ES-I3 (cell line): ENCODE measurements at regions not wholly inside any gene's neighbourhood (a gene's known extent, or its start where the extent isn't known, plus 50 kb on each side); places are given as distances from the start of the nearest gene placed in this dataset.

ENCODE experiments used
- H3K36me3 ChIP-seq: 2 replicates; pipeline ENCODE4 v1.6.1; 2013; ENCODE audit warnings: mild to moderate bottlenecking, low read length, control low read depth, moderate library complexity; ENCODE audit not compliant: insufficient read depth
- H3K4me1 ChIP-seq: 2 replicates; pipeline ENCODE4 v1.6.1; 2013; ENCODE audit warnings: mild to moderate bottlenecking, control low read depth, low read length; ENCODE audit not compliant: insufficient read depth
- H3K9ac ChIP-seq: 2 replicates; pipeline ENCODE4 v1.6.1; 2013; ENCODE audit warnings: low read depth, mild to moderate bottlenecking, low read length, moderate library complexity
- H3K9me3 ChIP-seq: 2 replicates; pipeline ENCODE4 v1.6.1; 2013; ENCODE audit warnings: mild to moderate bottlenecking, low read length, moderate library complexity; ENCODE audit not compliant: control insufficient read depth, insufficient read depth

DNA sequence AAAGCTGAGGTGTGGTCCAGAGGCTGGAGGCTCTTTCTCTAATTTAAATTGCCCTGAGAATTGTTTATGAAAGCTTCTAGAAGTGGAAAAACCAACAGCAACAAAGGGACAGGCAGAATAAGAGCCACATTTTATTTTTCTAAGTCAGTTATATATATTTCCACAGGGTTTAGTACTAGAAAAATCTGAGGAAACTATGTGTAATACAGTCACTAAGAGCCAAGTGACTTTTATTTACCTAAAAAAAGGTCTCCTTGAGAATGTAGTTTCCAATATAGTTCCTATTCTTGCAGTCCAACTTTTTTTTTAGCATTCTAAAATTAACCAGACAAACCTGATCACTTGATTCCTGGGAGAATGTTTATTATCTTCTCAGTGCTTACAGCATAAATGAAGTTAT lies 296.6 kb upstream of the MYOCD start:
- 0 out of 2 replicates have a peak, but pooled peaks cover 2% of the 10 kb centered on the region for H3K9me3 ChIP-seq
- no peaks in the 10 kb centered on the region for H3K36me3 ChIP-seq
- no peak overlapping the region for H3K9ac ChIP-seq
- no peaks in the 10 kb centered on the region for H3K4me1 ChIP-seq

DNA sequence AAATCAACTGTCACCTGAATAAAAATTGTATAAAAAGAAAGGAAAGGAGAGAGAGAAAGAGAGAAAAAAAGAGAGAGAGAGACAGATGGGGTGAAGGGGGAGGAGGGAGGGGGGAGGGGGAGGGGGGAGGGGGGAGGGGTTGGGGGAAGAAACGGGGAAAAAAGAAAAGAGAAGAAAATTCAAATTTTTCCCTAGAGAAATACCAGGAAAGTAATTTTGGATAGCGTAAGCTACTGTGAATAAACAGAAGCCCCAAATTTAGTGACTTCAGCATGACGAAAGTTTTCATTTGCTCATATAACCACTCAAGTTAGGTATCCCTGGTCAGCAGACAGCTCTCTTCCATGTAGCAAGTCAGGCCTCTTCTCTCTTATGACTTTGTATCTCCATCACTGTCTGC lies 289.4 kb upstream of the MYOCD start:
- H3K9me3 ChIP-seq: 0 out of 2 replicates have a peak, but pooled peaks cover 2% of the 10 kb centered on the region
- no peaks in the 10 kb centered on the region for H3K36me3 ChIP-seq
- no peaks in the 10 kb centered on the region for H3K4me1 ChIP-seq
- H3K9ac ChIP-seq: no peak overlapping the region

DNA sequence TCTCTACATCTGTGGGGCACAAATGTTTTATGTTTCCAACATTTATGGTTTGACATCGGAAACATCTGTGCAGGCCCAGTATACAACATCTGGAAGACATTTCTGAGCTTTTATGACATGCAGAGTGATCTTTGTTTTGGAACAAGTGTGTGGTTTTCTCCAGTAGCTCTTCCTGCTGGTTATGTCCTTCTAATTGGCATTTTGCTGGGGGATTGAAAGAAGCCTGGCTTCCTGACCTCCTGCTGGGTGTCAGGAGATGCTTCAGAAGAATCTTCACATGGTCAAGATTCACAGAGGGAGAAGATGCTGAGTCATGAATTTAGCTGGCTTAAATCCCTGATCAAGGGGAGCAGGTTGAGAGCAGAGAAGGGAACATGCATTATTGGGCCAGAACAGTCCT lies 279.5 kb upstream of the MYOCD start:
- no peaks in the 10 kb centered on the region for H3K4me1 ChIP-seq
- H3K9me3 ChIP-seq: 0 out of 2 replicates have a peak, but pooled peaks cover 3% of the 10 kb centered on the region
- no peak overlapping the region for H3K9ac ChIP-seq
- H3K36me3 ChIP-seq: no peaks in the 10 kb centered on the region

DNA sequence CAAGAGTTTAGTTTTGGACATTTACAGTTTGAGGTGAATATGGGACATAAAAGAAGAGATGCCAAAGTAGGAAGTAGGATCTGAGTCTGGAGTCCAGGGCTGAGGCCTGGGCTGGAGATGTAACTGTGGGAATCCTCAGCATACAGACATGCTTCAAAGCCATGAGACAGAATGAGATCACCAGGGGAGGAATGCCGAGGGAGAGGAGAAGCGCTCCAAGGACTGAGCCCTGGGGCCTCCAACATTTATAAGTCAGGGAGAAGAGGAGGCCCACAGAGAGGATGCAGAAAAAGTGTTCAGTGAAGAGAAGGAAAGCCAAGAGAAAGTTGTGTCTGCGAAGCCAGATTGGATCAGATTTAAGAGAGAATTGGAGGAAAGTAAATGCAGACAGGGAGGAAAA lies 277.5 kb upstream of the MYOCD start:
- no peak overlapping the region for H3K9ac ChIP-seq
- no peaks in the 10 kb centered on the region for H3K9me3 ChIP-seq
- H3K4me1 ChIP-seq: no peaks in the 10 kb centered on the region
- H3K36me3 ChIP-seq: no peaks in the 10 kb centered on the region

DNA sequence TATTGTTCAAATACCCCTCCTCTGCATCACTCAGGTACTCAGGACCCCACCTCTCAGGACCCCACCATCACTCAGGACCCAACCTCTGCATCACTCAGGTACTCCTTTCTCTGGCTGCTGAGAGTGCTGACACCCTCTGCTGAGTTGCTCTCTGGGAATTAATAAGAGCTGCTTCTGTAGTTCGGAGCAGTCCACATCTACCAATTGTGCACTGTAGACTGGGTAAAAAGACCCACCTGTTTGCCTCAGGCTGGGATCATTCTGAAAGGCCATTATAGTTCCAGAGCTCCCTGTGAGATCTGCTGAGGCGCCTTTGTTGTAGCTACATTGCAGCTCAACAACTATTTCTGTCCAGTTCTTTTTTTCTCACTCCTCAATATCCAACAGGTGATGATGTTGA lies 276.3 kb upstream of the MYOCD start:
- H3K9me3 ChIP-seq: no peaks in the 10 kb centered on the region; the same call in 1 of the 2 replicates
- no peaks in the 10 kb centered on the region for H3K4me1 ChIP-seq
- H3K36me3 ChIP-seq: no peaks in the 10 kb centered on the region
- no peak overlapping the region for H3K9ac ChIP-seq

DNA sequence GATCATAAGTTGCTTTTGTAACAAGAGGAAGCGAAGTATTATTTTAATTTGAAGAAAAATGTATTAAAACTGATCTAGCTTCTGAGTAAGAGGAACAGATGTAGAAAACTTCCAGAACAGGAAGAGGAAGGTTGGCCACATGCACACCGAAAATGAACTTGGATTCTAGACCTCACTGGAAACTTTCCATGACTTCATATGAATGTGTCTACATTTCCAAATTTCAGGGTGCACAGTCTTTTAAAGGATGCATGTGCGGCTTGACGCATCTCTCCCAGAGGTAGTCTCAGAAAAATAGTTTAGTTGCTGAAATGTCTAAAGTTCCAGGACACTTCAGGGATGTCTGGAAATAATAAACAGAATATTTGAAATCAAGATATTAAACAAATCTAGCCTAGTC lies 275.1 kb upstream of the MYOCD start:
- no peaks in the 10 kb centered on the region for H3K36me3 ChIP-seq
- no peaks in the 10 kb centered on the region for H3K4me1 ChIP-seq
- no peak overlapping the region for H3K9ac ChIP-seq
- no peaks in the 10 kb centered on the region; the same call in 1 of the 2 replicates for H3K9me3 ChIP-seq

DNA sequence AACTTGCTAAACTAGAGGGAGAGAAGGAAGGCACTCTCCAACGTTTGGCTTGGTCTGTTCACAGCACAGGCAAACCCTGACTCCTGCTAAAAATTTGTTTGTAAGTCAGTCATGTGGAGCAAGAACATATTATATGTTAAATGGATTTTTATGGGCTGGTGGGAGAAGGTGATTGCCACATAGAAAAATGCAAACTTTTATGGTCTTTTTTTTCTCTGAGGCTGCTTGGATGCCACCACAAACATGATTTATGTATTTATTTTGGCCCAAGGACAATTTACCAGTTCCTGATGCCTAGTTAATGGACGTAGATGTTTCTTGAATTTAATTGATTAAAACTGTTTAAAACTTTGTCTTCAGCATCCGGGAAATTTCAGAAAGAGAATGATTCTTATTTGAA lies 274.2 kb upstream of the MYOCD start:
- no peaks in the 10 kb centered on the region; the same call in 1 of the 2 replicates for H3K9me3 ChIP-seq
- H3K4me1 ChIP-seq: no peaks in the 10 kb centered on the region
- no peaks in the 10 kb centered on the region for H3K36me3 ChIP-seq
- H3K9ac ChIP-seq: no peak overlapping the region

DNA sequence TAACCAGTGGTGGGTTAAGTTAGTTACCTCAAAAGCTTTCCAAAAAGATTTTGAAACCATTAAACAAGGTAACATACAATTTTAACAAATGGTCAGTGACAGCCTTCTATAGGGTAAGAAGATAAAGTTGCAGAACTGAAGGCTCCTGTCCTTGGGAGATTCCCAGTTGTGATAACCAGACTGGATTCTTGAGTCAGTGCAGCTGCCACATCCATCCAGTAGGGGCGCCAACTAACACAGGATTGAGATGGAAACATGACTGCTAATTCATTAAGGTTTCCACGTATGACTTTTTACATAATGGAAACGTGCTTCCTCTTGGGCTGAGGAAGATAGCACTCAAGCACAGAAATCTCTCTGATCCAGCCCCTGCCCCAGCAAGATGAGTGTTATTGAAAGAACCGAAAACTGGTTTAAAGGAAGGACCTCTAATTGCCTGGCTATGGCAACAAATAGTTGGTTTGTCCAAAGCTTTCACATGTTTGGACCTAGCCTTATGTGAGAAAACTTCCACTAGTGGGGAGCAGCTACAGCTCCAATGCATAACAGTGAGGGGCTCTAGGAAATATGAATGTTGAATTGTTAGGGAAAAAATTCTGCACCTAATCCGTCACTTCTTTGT lies 269.8 kb upstream of the MYOCD start:
- no peaks in the 10 kb centered on the region for H3K4me1 ChIP-seq
- H3K9me3 ChIP-seq: no peaks in the 10 kb centered on the region; the same call in 1 of the 2 replicates
- H3K9ac ChIP-seq: no peak overlapping the region
- H3K36me3 ChIP-seq: no peaks in the 10 kb centered on the region

DNA sequence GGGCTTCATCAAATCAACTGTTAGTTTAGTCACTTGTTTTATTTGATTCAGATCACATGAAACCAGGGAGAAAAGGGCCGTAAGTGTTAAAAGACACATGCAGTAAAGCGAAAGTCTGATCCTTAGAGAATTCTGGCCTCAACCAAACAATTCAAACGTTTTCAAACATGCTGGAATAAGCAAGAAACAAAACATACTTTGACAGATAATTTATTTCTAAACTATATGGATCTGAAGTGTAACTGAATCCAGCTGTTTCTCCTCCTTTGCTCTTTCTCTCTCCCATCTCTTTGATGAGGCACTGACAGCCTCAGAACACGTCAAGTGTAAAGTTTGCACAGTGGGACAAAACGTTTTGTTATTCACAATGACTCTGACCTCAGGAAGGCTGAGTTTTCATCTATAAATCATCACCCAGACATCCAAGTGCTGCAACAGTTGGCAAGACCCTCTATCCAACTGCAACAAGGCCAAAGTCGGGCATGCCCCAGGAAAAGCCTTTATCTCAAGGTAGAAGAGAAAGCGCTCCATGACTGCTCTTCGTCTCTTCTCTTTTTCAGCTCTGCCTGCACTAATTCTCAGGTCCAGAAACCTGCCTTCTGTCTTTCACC lies 267.1 kb upstream of the MYOCD start:
- no peaks in the 10 kb centered on the region for H3K36me3 ChIP-seq
- H3K9me3 ChIP-seq: no peaks in the 10 kb centered on the region; the same call in 1 of the 2 replicates
- H3K9ac ChIP-seq: no peak overlapping the region
- H3K4me1 ChIP-seq: no peaks in the 10 kb centered on the region

DNA sequence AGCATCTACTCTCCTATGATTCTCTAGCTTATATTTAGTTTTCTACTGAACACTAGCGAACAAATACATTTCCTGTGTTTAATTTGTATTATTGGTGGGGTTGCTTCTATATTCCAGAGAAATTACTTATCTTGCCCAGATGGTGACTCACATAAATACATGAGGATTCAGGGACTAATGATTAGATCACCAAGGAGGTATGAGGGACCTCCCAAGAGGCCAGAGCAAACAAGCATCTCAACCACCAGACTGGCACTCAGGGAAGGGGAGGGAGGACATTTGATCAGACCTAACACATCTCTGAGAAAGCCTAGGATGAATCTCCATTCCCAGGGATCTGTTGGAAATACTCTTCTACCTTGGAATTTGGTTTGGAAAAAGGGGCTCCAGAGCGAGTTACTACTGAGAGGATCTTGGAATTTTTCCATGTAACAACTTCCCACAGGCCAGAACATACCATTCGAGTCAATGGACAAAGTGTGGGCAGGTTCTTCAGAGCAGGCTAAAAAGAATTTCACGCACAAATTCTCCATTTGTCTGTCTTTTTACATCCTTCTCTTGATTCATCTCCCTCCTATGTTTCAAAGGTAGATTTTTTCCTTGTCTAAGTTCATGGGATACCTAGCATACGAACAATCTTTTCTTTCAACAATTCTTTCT lies 262.6 kb upstream of the MYOCD start:
- Histone ChIP-seq H3K36me3 (no peaks in the 10 kb centered on the region), H3K4me1 (peaks cover 6% of the 10 kb centered on the region; the same call in 1 of the 2 replicates), H3K9me3 (no peaks in the 10 kb centered on the region), H3K9ac (no peak overlapping the region)

DNA sequence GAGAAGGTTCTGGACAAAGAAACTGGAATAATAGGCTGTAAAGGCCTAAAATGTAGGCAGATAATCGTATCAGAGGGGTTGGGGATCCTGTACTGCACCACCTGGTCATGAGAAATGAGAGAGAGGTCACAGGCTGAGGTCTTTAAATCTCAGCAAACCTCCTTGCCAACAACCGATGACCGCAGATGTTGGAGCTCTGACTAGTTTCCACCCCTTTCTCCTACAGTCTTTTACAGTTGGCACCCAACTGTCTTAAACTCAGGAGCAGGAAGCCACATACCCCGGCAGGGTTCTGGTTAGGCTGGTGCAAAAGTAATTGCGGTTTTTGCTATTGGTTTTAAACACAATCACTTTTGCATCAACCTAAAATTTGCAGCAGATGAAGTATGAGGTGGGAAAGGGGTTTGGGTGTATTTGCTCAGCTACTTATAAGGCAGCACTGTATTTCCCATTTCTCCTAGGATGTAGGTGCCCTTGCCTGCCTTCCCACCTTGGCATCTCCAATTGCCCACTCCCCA lies 261.8 kb upstream of the MYOCD start:
- Histone ChIP-seq H3K9me3 (no peaks in the 10 kb centered on the region), H3K9ac (no peak overlapping the region), H3K36me3 (no peaks in the 10 kb centered on the region), H3K4me1 (peaks cover 6% of the 10 kb centered on the region; the same call in 1 of the 2 replicates)

DNA sequence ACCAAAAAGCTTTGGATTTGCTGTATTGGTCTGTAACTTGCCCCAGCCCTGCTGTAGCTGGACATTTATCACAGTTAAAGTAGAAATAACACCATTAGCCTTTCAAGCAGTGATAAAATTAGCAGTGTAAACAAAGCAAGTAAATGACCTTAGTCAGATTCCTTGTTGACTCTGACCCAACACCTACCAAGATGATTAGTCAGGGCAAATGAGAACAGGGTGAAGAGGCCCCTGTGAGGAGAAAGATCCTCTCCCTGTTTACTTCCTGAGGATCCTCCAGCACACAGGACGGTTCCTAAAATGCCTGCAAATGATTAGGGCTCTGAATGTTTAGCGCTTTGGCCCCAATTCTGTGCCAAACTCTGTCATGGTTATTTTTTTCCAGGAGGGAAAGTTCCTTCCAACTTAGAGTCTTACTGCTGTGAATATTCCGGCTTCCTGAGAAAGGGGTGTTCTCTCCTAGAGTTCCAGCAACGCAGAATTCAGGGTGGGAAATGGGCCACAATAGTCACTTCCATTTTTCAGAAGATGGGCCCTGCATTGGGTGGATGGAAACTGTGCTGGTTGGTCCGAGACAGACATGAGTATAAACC lies 259.0 kb upstream of the MYOCD start:
- Histone ChIP-seq H3K9ac (no peak overlapping the region), H3K36me3 (no peaks in the 10 kb centered on the region), H3K9me3 (no peaks in the 10 kb centered on the region), H3K4me1 (peaks cover 6% of the 10 kb centered on the region; the same call in 1 of the 2 replicates)

DNA sequence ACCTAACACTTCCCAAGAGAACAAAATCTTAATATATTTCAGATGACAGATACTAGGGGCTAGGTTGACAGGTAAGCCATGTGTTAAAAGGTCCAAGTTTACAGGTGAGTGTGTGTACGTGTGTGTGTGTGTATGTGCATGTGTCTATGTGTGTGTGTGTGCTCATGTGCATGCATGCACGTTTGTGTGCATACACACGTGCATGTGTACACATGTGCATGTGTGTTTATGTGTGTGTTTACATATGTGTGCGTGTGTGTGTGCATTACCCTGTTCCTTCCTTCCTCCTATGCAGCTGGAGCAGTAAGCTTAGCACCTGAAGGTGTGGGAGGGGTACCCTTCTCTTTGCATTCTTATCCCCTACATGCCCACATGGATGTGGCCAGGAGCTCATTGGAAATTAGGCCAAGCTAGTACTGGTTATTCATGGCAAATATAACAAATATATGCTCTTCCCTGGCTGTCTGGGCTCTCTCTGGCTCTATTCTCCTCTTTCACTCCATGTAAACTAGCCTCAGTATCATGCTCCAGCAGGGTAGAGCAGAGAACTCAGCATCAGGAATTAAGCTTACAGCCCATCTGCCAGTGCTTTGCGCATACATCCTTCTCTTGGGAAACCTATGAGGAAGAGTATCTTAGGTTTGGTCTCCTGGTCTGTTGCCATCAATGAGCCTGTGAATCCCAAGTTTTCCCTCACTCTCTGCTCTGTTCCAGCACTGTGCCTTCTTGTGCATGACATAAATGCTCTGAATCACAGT lies 258.0 kb upstream of the MYOCD start:
- Histone ChIP-seq H3K4me1 (peaks cover 6% of the 10 kb centered on the region; the same call in 1 of the 2 replicates), H3K9ac (no peak overlapping the region), H3K9me3 (no peaks in the 10 kb centered on the region), H3K36me3 (no peaks in the 10 kb centered on the region)

DNA sequence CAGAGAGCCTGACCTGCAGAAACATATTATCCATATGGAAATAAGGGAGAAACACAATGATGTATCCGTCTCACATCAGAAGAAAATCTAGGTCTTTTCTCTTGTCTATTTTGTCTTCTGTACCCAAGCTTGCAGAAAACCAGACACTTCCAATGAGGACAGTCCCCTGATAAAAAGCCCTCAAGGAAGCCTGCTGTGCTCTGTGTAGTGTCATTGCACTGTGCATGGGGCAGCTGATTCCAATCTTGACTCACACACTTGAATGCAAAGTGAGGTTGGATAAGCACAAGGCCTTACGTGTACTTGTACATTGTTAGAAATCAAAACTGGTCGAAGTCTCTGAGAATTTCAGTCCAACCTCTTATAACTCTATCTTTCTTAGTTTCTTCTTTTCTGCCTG lies 256.6 kb upstream of the MYOCD start:
- Histone ChIP-seq H3K36me3 (no peaks in the 10 kb centered on the region), H3K9me3 (no peaks in the 10 kb centered on the region), H3K9ac (no peak overlapping the region), H3K4me1 (peaks cover 6% of the 10 kb centered on the region; the same call in 1 of the 2 replicates)
